GM23338 (cell line): ENCODE measurements at regions not wholly inside any gene's neighbourhood (a gene's known extent, or its start where the extent isn't known, plus 50 kb on each side); places are given as distances from the start of the nearest gene placed in this dataset.

ENCODE experiments used
- ATAC-seq: fragments of 200-7000 bp; cut with Tn5 transposase; 3 replicates; pipeline ENCODE4 v1.9.1; 2020
- DNase-seq: peaks from one replicate; pipeline ENCODE4 v3.0.0-alpha.2; 2015; ENCODE audit warnings: low spot score
- H2AFZ ChIP-seq: fragments of 200-600 bp; sonication (generic); 2 replicates; pipeline ENCODE4 v1.8.0; 2016; ENCODE audit warnings: antibody characterized with exemption, mild to moderate bottlenecking, moderate library complexity
- H3F3A ChIP-seq: fragments of 200-600 bp; sonication (generic); replicated peaks from 2 replicates; pipeline ENCODE4 v1.8.0; 2017; ENCODE audit warnings: antibody characterized with exemption, mixed run types, low read depth
- H3K27ac ChIP-seq: fragments of 200-600 bp; sonication (generic); 2 replicates; pipeline ENCODE4 v1.6.1; 2016; ENCODE audit warnings: low read depth
- H3K27me3 ChIP-seq: fragments of 200-600 bp; sonication (generic); 2 replicates; pipeline ENCODE4 v1.8.0; 2016; ENCODE audit warnings: mild to moderate bottlenecking, mixed run types, moderate library complexity; ENCODE audit not compliant: insufficient read depth
- H3K36me3 ChIP-seq: fragments of 200-600 bp; sonication (generic); 2 replicates; pipeline ENCODE4 v1.8.0; 2016; ENCODE audit warnings: mild to moderate bottlenecking; ENCODE audit not compliant: insufficient read depth
- H3K4me1 ChIP-seq: fragments of 200-600 bp; sonication (generic); 2 replicates; pipeline ENCODE4 v1.8.0; 2016; ENCODE audit warnings: mild to moderate bottlenecking, moderate library complexity; ENCODE audit not compliant: insufficient read depth
- H3K4me2 ChIP-seq: fragments of 200-600 bp; sonication (generic); 2 replicates; pipeline ENCODE4 v1.7.1; 2017; ENCODE audit warnings: mixed run types
- H3K4me3 ChIP-seq: fragments of 200-600 bp; sonication (generic); 2 replicates; pipeline ENCODE4 v1.6.1; 2016; ENCODE audit warnings: mixed run types
- H3K79me2 ChIP-seq: fragments of 200-600 bp; sonication (generic); replicated peaks from 2 replicates; pipeline ENCODE4 v1.8.0; 2017; ENCODE audit warnings: mild to moderate bottlenecking; ENCODE audit not compliant: insufficient read depth
- H3K9me2 ChIP-seq: fragments of 200-600 bp; sonication (generic); 2 replicates; pipeline ENCODE4 v1.8.0; 2017; ENCODE audit not compliant: insufficient read depth
- H4K20me1 ChIP-seq: fragments of 200-600 bp; sonication (generic); replicated peaks from 2 replicates; pipeline ENCODE4 v1.8.0; 2017; ENCODE audit warnings: mild to moderate bottlenecking; ENCODE audit not compliant: insufficient read depth
- H3K27ac Mint-ChIP-seq: 2 replicates; pipeline ENCODE4 v1.8.0; 2020; ENCODE audit warnings: inconsistent platforms, mild to moderate bottlenecking, moderate library complexity, mixed read lengths
- H3K27me3 Mint-ChIP-seq: 3 replicates; pipeline ENCODE4 v1.8.0; 2022; ENCODE audit warnings: low read depth, mild to moderate bottlenecking, moderate library complexity, mixed read lengths, inconsistent platforms; ENCODE audit not compliant: insufficient read depth, poor library complexity
- H3K36me3 Mint-ChIP-seq: 3 replicates; pipeline ENCODE4 v1.8.0; 2021; ENCODE audit warnings: low read depth, mild to moderate bottlenecking, inconsistent platforms, moderate library complexity, mixed read lengths
- H3K4me1 Mint-ChIP-seq: 3 replicates; pipeline ENCODE4 v1.8.0; 2020; ENCODE audit warnings: mild to moderate bottlenecking, inconsistent platforms, mixed read lengths
- H3K4me3 Mint-ChIP-seq: 3 replicates; pipeline ENCODE4 v1.8.0; 2021; ENCODE audit warnings: moderate library complexity, mild to moderate bottlenecking, inconsistent platforms, mixed read lengths
- H3K9me3 Mint-ChIP-seq: 3 replicates; pipeline ENCODE4 v1.8.0; 2020; ENCODE audit warnings: moderate library complexity, mild to moderate bottlenecking, inconsistent platforms, mixed read lengths
- CREB1 ChIP-seq: fragments of 250-450 bp; sonication (Bioruptor Pico); IDR thresholded peaks from 2 replicates; pipeline ENCODE4 v1.5.0; 2020; ENCODE audit warnings: low read depth, mild to moderate bottlenecking, moderate library complexity
- CTCF ChIP-seq, 2 experiments: fragments of 200-600 bp in 1 of 2; sonication (generic) in 1 of 2; conservative IDR thresholded peaks; 2 replicates each; pipeline versions ENCODE4 v1.5.1 to v1.6.1; 2016 to 2017; ENCODE audit warnings: antibody characterized with exemption in 2 of 2, low read depth in 2 of 2, mild to moderate bottlenecking in 2 of 2, moderate library complexity in 1 of 2
- ETS1 ChIP-seq: IDR thresholded peaks from 2 replicates; pipeline ENCODE4 v1.6.1; 2016; ENCODE audit warnings: antibody characterized with exemption
- EZH2 ChIP-seq: fragments of 200-600 bp; sonication (generic); IDR thresholded peaks from one replicate; pipeline ENCODE4 v1.8.0; 2017; ENCODE audit warnings: antibody characterized with exemption, mild to moderate bottlenecking, low read depth; ENCODE audit not compliant: unreplicated experiment
- EZH2phosphoT487 ChIP-seq: fragments of 200-600 bp; sonication (generic); IDR thresholded peaks from one replicate; pipeline ENCODE4 v1.8.1; 2018; ENCODE audit warnings: antibody characterized with exemption; ENCODE audit not compliant: unreplicated experiment
- NANOG ChIP-seq: IDR thresholded peaks from 2 replicates; pipeline ENCODE4 v1.6.1; 2016; ENCODE audit warnings: antibody characterized with exemption, borderline replicate concordance
- POLR2AphosphoS5 ChIP-seq: IDR thresholded peaks from 2 replicates; pipeline ENCODE4 v1.6.1; 2016; ENCODE audit warnings: antibody characterized with exemption, low read depth
- REST ChIP-seq: IDR thresholded peaks from one replicate; pipeline ENCODE4 v1.6.1; 2018; ENCODE audit warnings: antibody characterized with exemption; ENCODE audit not compliant: unreplicated experiment
- STAT1 ChIP-seq: IDR thresholded peaks from one replicate; pipeline ENCODE4 v1.6.1; 2016; ENCODE audit warnings: antibody characterized with exemption; ENCODE audit not compliant: unreplicated experiment
- ZNF331 ChIP-seq: fragments of 250-450 bp; sonication (Bioruptor Pico); IDR thresholded peaks from 2 replicates; pipeline ENCODE4 v1.5.0; 2020; ENCODE audit warnings: low read depth, mild to moderate bottlenecking, moderate library complexity
- ZNF462 ChIP-seq: fragments of 250-450 bp; sonication (Bioruptor Pico); IDR thresholded peaks from 2 replicates; pipeline ENCODE4 v1.5.0; 2020; ENCODE audit warnings: mild to moderate bottlenecking, moderate library complexity

GRCh38 chr4:127364911-127365310, 267.8 kb upstream of the INTU start:
- Histone ChIP-seq H3K27me3 (no peaks in the 10 kb centered on the region), H2AFZ (0 out of 2 replicates have a peak overlapping the region, but pooled peaks have one; percentile 18), H3K9me2 (peaks cover 6% of the 10 kb centered on the region; the same call in 1 of the 2 replicates), H4K20me1 (no peaks in the 10 kb centered on the region), H3K4me1 (no peaks in the 10 kb centered on the region), H3F3A (no peaks in the 10 kb centered on the region), H3K4me3 (no peak overlapping the region), H3K79me2 (no peaks in the 10 kb centered on the region), H3K36me3 (no peaks in the 10 kb centered on the region), H3K27ac (no peak overlapping the region), H3K4me2 (no peak overlapping the region)
- no peaks in the 10 kb centered on the region for H3K27me3 Mint-ChIP-seq
- H3K4me1 Mint-ChIP-seq = no peaks in the 10 kb centered on the region
- H3K9me3 Mint-ChIP-seq = no peaks in the 10 kb centered on the region; the same call in 2 of the 3 replicates
- ATAC-seq (no peak), DNase-seq (no peak)
- H3K36me3 Mint-ChIP-seq = no peaks in the 10 kb centered on the region
- H3K27ac Mint-ChIP-seq = no peak overlapping the region
- no peak overlapping the region for H3K4me3 Mint-ChIP-seq
- TF ChIP-seq CREB1 (CRISPR knock-in tag) (no peak), STAT1 (no peak), REST (no peak), ETS1 (no peak), ZNF331 (CRISPR knock-in tag) (no peak), ZNF462 (no peak), EZH2phosphoT487 (no peak), NANOG (no peak), POLR2AphosphoS5 (no peak), CTCF (conservative IDR thresholded peaks at IDR 0.05; ENCODE audit: low read depth in 2 of 2) (no peak), EZH2 (no peak)
